HepG2 (cell line): ENCODE measurements at regions not wholly inside any gene's neighbourhood (a gene's known extent, or its start where the extent isn't known, plus 50 kb on each side); places are given as distances from the start of the nearest gene placed in this dataset.

Experiments used
- ATAC-seq: fragments of 200-7000 bp; cut with Tn5 transposase; 3 replicates; pipeline ENCODE4 v1.9.1; 2020; ENCODE audit warnings: mild to moderate bottlenecking, moderate library complexity
- BruUV-seq: library from RNA; stranded (reverse); fragments of 400-500 nt; replicated peaks from 2 replicates; lab custom pipeline; 2021; lab: Mats Ljungman, UMichigan
- CTCF ChIA-PET: fragments of 300-600 bp; formaldehyde crosslinking; extraction: SDS; loops from one replicate; lab custom pipeline; 2021; ENCODE audit warnings: low total read pairs, inconsistent platforms, low intra/inter-chr PET ratio; lab: Yijun Ruan, JAX
- POLR2A ChIA-PET: fragments of 350-600 bp; sonication (Branson Sonifier 250); formaldehyde crosslinking; loops from one replicate; lab custom pipeline; 2020; ENCODE audit warnings: antibody characterized with exemption, inconsistent platforms; lab: Yijun Ruan, JAX
- DNase-seq: peaks from one replicate; pipeline ENCODE4 v3.0.0-alpha.2; 2015; ENCODE audit warnings: low spot score
- FAIRE-seq: peaks from 3 replicates; lab custom pipeline; 2011; peaks lifted over from hg19 to GRCh38; lab: Jason Lieb, UNC
- H2AFZ ChIP-seq: one replicate; pipeline ENCODE4 v1.6.1; 2011; ENCODE audit warnings: low read length, inconsistent platforms
- H3K27ac ChIP-seq: fragments of 300-600 bp; 3 replicates; pipeline ENCODE4 v1.8.0; 2011; ENCODE audit warnings: mixed run types, mild to moderate bottlenecking, mixed read lengths, low read length, inconsistent platforms; ENCODE audit not compliant: insufficient read depth; ENCODE audit errors: extremely low read length
- H3K27me3 ChIP-seq, 2 experiments: fragments of 200-600 bp in 1 of 2; 2 replicates in 1 of 2; 3 replicates in 1 of 2; pipeline versions ENCODE4 v1.6.0 to v1.8.0; 2011; ENCODE audit warnings: low read length in 2 of 2, mild to moderate bottlenecking in 2 of 2, moderate library complexity in 2 of 2, inconsistent platforms in 1 of 2; ENCODE audit not compliant: insufficient read depth in 2 of 2, control insufficient read depth in 1 of 2
- H3K36me3 ChIP-seq, 2 experiments: fragments of 200-600 bp in 1 of 2; replicated peaks in 1 of 2; 2 replicates in 1 of 2; 3 replicates in 1 of 2; pipeline versions ENCODE4 v1.5.1 to v1.8.0; 2011; ENCODE audit warnings: low read length in 2 of 2, inconsistent platforms in 1 of 2; ENCODE audit not compliant: insufficient read depth in 2 of 2, control insufficient read depth in 1 of 2
- H3K4me1 ChIP-seq: 2 replicates; pipeline ENCODE4 v1.5.1; 2012; ENCODE audit warnings: low read length, inconsistent platforms; ENCODE audit not compliant: insufficient read depth
- H3K4me2 ChIP-seq: 2 replicates; pipeline ENCODE4 v1.6.0; 2011; ENCODE audit warnings: low read depth, low read length, inconsistent platforms
- H3K4me3 ChIP-seq, 3 experiments: fragments of 200-600 bp in 1 of 3; sonication (generic), shearing (Covaris generic) in 1 of 3; replicated peaks in 1 of 3; 2 replicates each; pipeline ENCODE4 v1.5.1; 2011 to 2016; ENCODE audit warnings: low read length in 3 of 3, inconsistent platforms in 2 of 3, low read depth in 2 of 3, mild to moderate bottlenecking in 2 of 3, control low read depth in 1 of 3, mixed read lengths in 1 of 3; ENCODE audit not compliant: insufficient read depth in 1 of 3
- H3K79me2 ChIP-seq: one replicate; pipeline ENCODE4 v1.6.1; 2011; ENCODE audit warnings: low read length, inconsistent platforms; ENCODE audit not compliant: insufficient read depth
- H3K9ac ChIP-seq: 2 replicates; pipeline ENCODE4 v1.6.0; 2011; ENCODE audit warnings: mild to moderate bottlenecking, low read depth, low read length, inconsistent platforms; ENCODE audit not compliant: insufficient read depth
- H3K9me3 ChIP-seq: 2 replicates; pipeline ENCODE4 v1.5.1; 2012; ENCODE audit warnings: mild to moderate bottlenecking, low read length
- H4K20me1 ChIP-seq: 2 replicates; pipeline ENCODE4 v1.6.0; 2011; ENCODE audit warnings: inconsistent platforms, mild to moderate bottlenecking, low read length, moderate library complexity; ENCODE audit not compliant: insufficient read depth
- ATF1 ChIP-seq: IDR thresholded peaks from 2 replicates; pipeline ENCODE4 v1.6.1; 2016; ENCODE audit warnings: mild to moderate bottlenecking, control low read depth
- FOXK2 ChIP-seq: fragments of 450-650 bp; IDR thresholded peaks from 2 replicates; pipeline ENCODE4 v1.6.1; 2016
- KDM3A ChIP-seq: IDR thresholded peaks from 2 replicates; pipeline ENCODE4 v1.6.1; 2018; ENCODE audit warnings: low read depth, missing compliant biosample characterization
- NFYB ChIP-seq: sonication (generic); formaldehyde crosslinking; IDR thresholded peaks from 2 replicates; pipeline ENCODE4 v1.4.0; 2020; ENCODE audit warnings: missing genetic modification reagents
- PHB2 ChIP-seq: fragments of 450-650 bp; IDR thresholded peaks from 2 replicates; pipeline ENCODE4 v1.6.1; 2018; ENCODE audit not compliant: partially characterized antibody
- SATB2 ChIP-seq: sonication (generic); formaldehyde crosslinking; IDR thresholded peaks from 2 replicates; pipeline ENCODE4 v1.5.0; 2020; ENCODE audit warnings: missing genetic modification reagents
- TCF12 ChIP-seq, 2 experiments: fragments of 450-650 bp in 1 of 2; sonication (generic) in 1 of 2; formaldehyde crosslinking in 1 of 2; IDR thresholded peaks; 2 replicates each; pipeline versions ENCODE4 v1.6.1 to v1.8.0; 2017 to 2022; ENCODE audit warnings: antibody characterized with exemption in 1 of 2, mild to moderate bottlenecking in 1 of 2, missing genetic modification reagents in 1 of 2, moderate library complexity in 1 of 2
- ZNF263 ChIP-seq: sonication (generic); formaldehyde crosslinking; IDR thresholded peaks from 2 replicates; pipeline ENCODE4 v1.4.0; 2020; ENCODE audit warnings: missing genetic modification reagents
- ZNF709 ChIP-seq: sonication (generic); formaldehyde crosslinking; IDR thresholded peaks from 2 replicates; pipeline ENCODE4 v1.5.0; 2020; ENCODE audit warnings: mild to moderate bottlenecking, missing genetic modification reagents
- ZNF782 ChIP-seq: sonication (generic); formaldehyde crosslinking; IDR thresholded peaks from 2 replicates; pipeline ENCODE4 v1.4.0; 2020; ENCODE audit warnings: missing genetic modification reagents, mild to moderate bottlenecking, borderline replicate concordance
- WGBS: methylation state at CpG from one replicate; pipeline ENCODE4 v1.1.6; 2017; ENCODE audit warnings: low lambda C conversion rate; 5-methylcytosine and 5-hydroxymethylcytosine counted together
- in situ Hi-C: cut with HindIII; loops from 2 replicates; pipeline ENCODE4 v1.10.0; 2017; ENCODE audit warnings: low pct_unique_long_range_greater_than_20kb; ENCODE audit not compliant: extremely low pct_ligation_motif_present
- intact Hi-C: fragments of 100-400 bp; cut with micrococcal nuclease; formaldehyde crosslinking; loops from one replicate; pipeline ENCODE4 v1.10.0; 2022; ENCODE audit not compliant: unreplicated experiment
- TF ChIP-seq, protein P1 (sequence below): sonication (generic); formaldehyde crosslinking; IDR thresholded peaks from 2 replicates; pipeline ENCODE4 v1.4.0; 2020; ENCODE audit warnings: mild to moderate bottlenecking, missing genetic modification reagents
- TF ChIP-seq, protein P2 (sequence below): sonication (generic); formaldehyde crosslinking; IDR thresholded peaks from 2 replicates; pipeline ENCODE4 v1.4.0; 2020; ENCODE audit warnings: missing genetic modification reagents, borderline replicate concordance
- TF ChIP-seq, protein P3 (sequence below): sonication (generic); formaldehyde crosslinking; conservative IDR thresholded peaks from 2 replicates; pipeline ENCODE4 v1.4.0; 2020; ENCODE audit warnings: missing genetic modification reagents

- no peak for FAIRE-seq
- Histone ChIP-seq H3K79me2 (no peaks in the 10 kb centered on the region), H3K36me3 (no peaks in the 10 kb centered on the region), H3K4me2 (no peak overlapping the region), H3K9me3 (no peaks in the 10 kb centered on the region)
- 0% methylated on average over 1 of the region's 1 CpG for WGBS
- no peak for ATAC-seq
- DNase-seq = no peak
- BruUV-seq = no TSS peak
- intact Hi-C loops = no loop called here
- TF ChIP-seq NFYB (CRISPR knock-in tag) = no peak
- TF ChIP-seq ZNF782 (CRISPR knock-in tag) = no peak
- no peak for TF ChIP-seq KDM3A (CRISPR knock-in tag)
- TF ChIP-seq ATF1 (CRISPR knock-in tag) = no peak
- TF ChIP-seq, protein P1, sequence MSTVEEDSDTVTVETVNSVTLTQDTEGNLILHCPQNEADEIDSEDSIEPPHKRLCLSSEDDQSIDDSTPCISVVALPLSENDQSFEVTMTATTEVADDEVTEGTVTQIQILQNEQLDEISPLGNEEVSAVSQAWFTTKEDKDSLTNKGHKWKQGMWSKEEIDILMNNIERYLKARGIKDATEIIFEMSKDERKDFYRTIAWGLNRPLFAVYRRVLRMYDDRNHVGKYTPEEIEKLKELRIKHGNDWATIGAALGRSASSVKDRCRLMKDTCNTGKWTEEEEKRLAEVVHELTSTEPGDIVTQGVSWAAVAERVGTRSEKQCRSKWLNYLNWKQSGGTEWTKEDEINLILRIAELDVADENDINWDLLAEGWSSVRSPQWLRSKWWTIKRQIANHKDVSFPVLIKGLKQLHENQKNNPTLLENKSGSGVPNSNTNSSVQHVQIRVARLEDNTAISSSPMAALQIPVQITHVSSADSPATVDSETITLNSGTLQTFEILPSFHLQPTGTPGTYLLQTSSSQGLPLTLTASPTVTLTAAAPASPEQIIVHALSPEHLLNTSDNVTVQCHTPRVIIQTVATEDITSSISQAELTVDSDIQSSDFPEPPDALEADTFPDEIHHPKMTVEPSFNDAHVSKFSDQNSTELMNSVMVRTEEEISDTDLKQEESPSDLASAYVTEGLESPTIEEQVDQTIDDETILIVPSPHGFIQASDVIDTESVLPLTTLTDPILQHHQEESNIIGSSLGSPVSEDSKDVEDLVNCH (CRISPR knock-in tag) = no peak
- TF ChIP-seq PHB2 = no peak
- TF ChIP-seq ZNF709 (CRISPR knock-in tag) = no peak
- no peak for TF ChIP-seq FOXK2
- TF ChIP-seq, all 625 proteins: peak for 0
- Histone ChIP-seq H3K4me3 (no peak overlapping the region), H3K9ac (no peak overlapping the region), H3K27ac (no peak overlapping the region), H3K27me3 (no peaks in the 10 kb centered on the region), H4K20me1 (no peaks in the 10 kb centered on the region), H2AFZ (no peak overlapping the region), H3K4me1 (no peaks in the 10 kb centered on the region)
- in situ Hi-C loops = no loop called here
- ChIA-PET CTCF (no interaction called here), POLR2A (no interaction called here)
Observed at GRCh38 chrX:78527263-78527662, 131.9 kb downstream of the RTL3 start.

GRCh38 chrX:78522601-78523000 is 136.5 kb downstream of the RTL3 start:
- Histone ChIP-seq H3K4me2 (no peak overlapping the region), H3K36me3 (no peaks in the 10 kb centered on the region), H3K4me3 (no peak overlapping the region), H3K27ac (no peak overlapping the region), H4K20me1 (no peaks in the 10 kb centered on the region), H3K79me2 (no peaks in the 10 kb centered on the region), H3K4me1 (no peaks in the 10 kb centered on the region), H3K9me3 (no peaks in the 10 kb centered on the region), H3K9ac (no peak overlapping the region), H3K27me3 (no peaks in the 10 kb centered on the region), H2AFZ (no peak overlapping the region)
- no TSS peak for BruUV-seq
- 58% methylated on average over 2 of the region's 2 CpGs for WGBS
- CTCF ChIA-PET = no interaction called here
- POLR2A ChIA-PET = no interaction called here
- DNase-seq (no peak), ATAC-seq (no peak), FAIRE-seq (no peak)
- in situ Hi-C loops (no loop called here), intact Hi-C loops (no loop called here)
- no peak for TF ChIP-seq SATB2 (CRISPR knock-in tag)
- no peak for TF ChIP-seq TCF12 (IDR thresholded peaks at IDR 0.05)
- TF ChIP-seq TCF12 (CRISPR knock-in tag; IDR thresholded peaks at IDR 0.05) = no peak
- no peak for TF ChIP-seq ZNF263 (CRISPR knock-in tag)
- TF ChIP-seq, protein P2, sequence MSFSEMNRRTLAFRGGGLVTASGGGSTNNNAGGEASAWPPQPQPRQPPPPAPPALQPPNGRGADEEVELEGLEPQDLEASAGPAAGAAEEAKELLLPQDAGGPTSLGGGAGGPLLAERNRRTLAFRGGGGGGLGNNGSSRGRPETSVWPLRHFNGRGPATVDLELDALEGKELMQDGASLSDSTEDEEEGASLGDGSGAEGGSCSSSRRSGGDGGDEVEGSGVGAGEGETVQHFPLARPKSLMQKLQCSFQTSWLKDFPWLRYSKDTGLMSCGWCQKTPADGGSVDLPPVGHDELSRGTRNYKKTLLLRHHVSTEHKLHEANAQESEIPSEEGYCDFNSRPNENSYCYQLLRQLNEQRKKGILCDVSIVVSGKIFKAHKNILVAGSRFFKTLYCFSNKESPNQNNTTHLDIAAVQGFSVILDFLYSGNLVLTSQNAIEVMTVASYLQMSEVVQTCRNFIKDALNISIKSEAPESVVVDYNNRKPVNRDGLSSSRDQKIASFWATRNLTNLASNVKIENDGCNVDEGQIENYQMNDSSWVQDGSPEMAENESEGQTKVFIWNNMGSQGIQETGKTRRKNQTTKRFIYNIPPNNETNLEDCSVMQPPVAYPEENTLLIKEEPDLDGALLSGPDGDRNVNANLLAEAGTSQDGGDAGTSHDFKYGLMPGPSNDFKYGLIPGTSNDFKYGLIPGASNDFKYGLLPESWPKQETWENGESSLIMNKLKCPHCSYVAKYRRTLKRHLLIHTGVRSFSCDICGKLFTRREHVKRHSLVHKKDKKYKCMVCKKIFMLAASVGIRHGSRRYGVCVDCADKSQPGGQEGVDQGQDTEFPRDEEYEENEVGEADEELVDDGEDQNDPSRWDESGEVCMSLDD (CRISPR knock-in tag) = no peak
- TF ChIP-seq, protein P3, sequence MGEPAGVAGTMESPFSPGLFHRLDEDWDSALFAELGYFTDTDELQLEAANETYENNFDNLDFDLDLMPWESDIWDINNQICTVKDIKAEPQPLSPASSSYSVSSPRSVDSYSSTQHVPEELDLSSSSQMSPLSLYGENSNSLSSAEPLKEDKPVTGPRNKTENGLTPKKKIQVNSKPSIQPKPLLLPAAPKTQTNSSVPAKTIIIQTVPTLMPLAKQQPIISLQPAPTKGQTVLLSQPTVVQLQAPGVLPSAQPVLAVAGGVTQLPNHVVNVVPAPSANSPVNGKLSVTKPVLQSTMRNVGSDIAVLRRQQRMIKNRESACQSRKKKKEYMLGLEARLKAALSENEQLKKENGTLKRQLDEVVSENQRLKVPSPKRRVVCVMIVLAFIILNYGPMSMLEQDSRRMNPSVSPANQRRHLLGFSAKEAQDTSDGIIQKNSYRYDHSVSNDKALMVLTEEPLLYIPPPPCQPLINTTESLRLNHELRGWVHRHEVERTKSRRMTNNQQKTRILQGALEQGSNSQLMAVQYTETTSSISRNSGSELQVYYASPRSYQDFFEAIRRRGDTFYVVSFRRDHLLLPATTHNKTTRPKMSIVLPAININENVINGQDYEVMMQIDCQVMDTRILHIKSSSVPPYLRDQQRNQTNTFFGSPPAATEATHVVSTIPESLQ (CRISPR knock-in tag) = no peak
